T-helper 2 cell treated with Interferon-gamma antibody and Interleukin-4, amounts not matched to agents 100 ng/mL and 5 ng/mL, for 36 hours (primary cell): ENCODE measurements at regions not wholly inside any gene's neighbourhood (a gene's known extent, or its start where the extent isn't known, plus 50 kb on each side); places are given as distances from the start of the nearest gene placed in this dataset.

Experiments
- intact Hi-C: fragments of 100-400 bp; cut with micrococcal nuclease; formaldehyde crosslinking; loops from one replicate; pipeline ENCODE4 v1.15.1; 2023

DNA sequence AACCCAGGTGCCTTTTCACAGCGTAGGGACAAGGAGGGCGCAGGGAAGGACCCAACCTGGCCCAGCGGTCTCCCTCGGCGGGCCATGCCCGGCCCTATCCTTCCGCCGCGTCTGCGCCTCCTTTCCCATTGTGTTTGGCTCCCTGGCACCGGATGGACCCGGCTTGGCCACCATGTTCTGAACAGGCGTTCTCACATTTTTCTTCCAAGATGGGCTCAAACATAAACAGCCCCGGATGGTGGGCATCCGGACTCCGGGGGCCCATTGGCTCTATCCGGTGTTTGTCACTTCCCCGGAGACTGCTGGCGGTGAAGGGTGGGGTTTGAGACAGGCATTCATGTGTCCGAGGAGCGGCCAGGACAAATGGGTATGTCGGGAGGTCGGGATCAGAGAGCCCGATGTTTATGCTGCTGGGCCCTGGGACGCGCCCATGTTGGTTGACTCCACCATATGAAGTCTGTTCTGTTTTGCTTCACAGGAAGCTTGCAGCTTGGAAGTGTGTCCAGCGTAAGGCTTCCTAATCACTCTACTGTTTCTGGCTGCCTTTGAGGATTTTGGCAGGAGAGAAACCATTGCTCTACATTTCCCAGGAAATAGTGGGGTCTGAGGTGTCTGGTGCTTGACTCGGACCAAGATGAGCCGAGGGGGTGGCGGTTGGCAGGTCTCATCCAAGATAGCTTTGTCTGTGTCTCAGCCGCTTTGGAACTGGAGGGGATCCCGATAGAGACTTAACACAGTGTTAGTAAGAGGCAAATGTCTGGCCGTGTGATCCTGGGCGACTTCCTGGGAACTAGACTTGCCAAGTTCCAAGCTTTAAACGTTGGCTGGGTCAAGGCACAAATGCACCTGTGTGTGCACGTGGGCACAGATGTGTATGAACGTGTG is 188.3 kb downstream of the IRF8 start:
- intact Hi-C loops, result no loop called here

GRCh38 chr16:86087896-86088230 is 188.9 kb downstream of the IRF8 start:
- intact Hi-C loops, result no loop called here

DNA sequence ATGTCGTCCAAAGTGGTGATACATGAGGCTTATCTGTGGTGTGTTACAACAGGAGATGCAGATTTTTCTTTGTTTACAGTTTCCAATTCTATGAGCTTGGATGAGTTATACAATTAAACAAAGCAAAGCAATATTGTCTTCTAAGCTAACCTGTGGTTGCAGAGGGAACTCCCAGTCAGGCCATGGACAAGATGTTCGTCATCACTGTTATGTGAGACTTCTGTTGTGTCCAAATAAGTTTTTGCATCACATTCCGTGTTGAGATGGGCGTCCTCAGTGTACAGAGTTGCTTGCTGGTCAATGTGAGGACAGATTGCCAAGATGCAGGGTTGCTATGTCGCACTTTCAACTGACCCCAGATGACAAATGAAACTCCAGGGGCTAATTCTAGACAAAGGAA is 189.3 kb downstream of the IRF8 start:
- intact Hi-C loops, result no loop called here

- intact Hi-C loops, result no loop called here
Observed at GRCh38 chr16:86088816-86089215, 189.9 kb downstream of the IRF8 start.

- intact Hi-C loops, result no loop called here
Observed at GRCh38 chr16:86089334-86089900, 190.5 kb downstream of the IRF8 start.

GRCh38 chr16:86089991-86090390 is 191.0 kb downstream of the IRF8 start:
- intact Hi-C loops, result no loop called here

GRCh38 chr16:86090461-86091170 is 191.7 kb downstream of the IRF8 start:
- intact Hi-C loops, result no loop called here

- intact Hi-C loops, result no loop called here
Observed at GRCh38 chr16:86091976-86092375, 193.0 kb downstream of the IRF8 start.

DNA sequence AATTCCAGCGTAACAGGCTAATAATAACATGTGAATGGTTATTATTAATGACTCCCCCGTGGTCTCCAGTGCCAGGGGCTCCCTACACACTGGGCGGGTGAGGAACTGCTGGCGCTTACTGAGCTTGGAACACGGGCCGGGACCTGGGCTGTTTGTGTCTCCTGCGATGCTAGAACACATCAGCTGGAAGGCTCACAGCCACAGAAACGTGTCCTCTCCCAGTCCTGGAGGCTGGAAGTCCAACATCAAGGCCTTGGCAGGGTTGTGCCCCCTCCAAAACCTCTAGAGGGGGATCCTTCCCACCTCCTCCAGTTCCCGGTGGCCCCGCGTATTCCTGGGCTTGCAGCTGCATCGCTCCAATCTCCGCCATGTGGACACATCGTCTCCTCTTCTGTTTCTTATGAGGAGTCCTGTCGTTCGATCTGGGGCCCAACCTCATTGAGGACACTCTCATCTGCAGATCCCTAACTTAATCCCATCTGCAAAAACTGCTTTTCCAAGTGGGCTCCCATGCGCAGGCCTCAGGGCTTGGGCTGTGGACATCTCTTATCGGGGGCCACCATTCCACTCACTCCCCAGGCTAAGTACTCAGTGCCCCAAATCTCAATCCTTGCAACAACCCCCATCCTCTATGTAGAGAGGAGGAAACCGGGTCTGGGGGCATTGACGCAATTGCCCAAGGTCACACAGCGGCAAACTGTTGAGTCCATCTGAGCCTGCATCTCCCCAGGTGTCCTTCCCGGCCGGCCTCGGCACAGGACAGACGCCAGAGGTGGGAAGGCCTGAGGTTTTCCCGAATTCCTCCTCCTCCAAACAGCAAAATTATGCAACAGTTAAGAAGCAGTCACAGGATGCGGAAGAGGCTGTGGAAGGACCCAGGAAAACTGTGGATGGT is 193.9 kb downstream of the IRF8 start:
- intact Hi-C loops, result no loop called here

DNA sequence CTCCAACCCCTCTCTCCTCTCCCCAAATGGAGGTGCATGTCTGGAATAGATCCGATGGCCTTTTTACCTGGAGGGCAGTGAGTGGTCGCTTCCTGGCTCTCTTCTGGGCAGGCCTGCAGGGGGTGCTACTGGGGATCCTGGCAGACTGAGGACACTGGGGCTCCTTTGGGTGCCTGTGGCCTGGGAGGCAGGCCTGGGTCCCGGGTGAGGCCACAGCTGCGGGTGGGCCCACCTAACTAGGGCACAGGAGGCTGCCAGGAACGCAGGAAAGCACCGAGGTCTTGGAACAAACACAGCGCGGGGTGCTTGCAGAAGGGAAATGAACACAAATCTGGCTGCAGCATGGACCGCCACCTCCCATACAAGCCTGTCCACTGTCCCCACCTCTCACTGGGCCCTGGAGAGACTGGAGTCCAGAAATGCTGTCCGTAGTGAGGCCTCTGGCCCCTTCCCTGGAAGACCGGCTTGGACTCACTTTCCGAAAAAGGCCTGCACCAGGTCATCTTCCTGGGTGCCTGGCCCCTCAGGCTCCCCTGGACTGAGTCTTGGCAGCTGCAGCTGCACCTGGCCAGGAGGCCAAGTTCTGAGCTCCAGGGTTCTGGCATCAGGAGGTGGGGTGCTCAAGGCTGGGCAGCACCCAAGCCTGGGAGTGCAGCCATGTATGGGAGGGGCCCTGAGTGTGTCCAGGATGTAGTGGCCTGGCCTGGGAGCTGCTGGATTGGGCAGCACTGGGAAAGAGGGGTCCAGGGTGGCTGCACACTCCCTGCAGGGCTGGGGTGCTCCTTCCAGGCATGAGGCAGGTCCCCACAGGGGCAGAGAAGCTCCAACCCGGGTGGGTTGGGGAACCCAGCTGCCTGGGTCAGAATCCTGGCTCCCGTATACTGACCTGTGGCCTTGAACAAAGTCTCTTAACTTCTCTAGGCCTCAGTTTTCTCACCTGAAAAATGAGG is 195.1 kb downstream of the IRF8 start:
- intact Hi-C loops, result no loop called here

- intact Hi-C loops, result no loop called here
Observed at GRCh38 chr16:86095131-86095752, 196.3 kb downstream of the IRF8 start.

- intact Hi-C loops, result no loop called here
Observed at GRCh38 chr16:86095906-86096485, 197.0 kb downstream of the IRF8 start.

DNA sequence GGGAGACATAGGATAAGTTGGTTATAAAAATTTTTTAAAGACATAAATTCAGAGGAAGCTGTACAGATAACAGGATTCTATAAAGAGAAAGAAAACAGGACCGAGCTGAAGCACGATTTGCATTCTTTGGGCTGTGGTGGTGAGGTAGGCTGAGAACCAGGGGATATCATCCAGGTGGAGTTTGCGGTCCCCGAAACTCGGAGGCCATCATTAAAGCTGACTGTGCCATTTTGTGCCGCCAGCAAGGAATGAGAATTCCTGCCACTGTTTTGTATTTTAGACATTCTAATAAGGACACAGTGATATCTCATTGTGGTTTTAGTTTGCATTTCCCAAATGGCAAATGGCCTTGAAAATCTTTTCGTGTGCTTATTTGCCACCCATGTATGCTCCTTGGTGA is 197.9 kb downstream of the IRF8 start:
- intact Hi-C loops, result no loop called here

GRCh38 chr16:86099326-86099725 is 200.4 kb downstream of the IRF8 start:
- intact Hi-C loops, result no loop called here

DNA sequence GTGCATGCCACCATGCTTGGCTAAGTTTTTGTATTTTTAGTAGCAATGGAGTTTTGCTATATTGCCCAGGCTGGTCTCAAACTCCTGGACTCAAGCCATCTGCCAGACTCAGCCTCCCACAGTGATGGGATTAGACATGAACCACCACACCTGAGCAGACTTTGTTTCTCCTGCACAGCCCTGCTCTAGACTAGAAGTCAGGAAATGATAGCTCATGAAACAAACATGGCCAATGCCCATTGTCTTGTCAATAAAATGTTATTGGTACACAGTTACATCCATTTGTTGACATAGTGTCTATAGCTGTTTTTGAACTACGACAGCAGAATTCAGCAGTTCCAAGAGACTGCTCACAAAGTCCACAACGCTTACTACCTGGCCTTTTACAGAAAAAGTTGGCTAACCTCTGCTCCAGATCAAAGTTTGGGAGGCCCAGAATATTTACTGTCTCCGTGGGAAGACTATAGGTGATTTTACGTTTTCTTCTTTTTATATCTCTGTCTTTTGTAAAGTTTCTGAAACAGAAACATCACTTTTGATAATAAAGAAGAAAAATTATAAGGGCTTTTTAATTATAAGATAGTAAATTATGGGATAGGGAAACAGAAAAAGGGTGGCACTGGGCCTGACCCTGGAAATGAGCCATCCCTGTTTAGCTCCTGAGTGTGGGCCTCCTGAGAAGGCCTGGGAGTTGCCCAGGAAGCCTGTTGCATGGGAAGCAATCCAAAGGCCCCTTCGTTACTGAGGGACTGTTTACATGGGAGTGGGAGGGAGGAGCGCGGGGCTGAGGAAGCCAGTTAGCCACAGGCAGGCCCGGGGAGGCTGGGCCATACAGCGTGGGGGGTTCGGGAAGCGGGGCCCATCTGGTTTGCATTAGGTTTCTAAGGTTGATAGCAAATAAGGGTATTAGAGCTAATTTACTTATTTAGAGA is 201.5 kb downstream of the IRF8 start:
- intact Hi-C loops, result no loop called here

DNA sequence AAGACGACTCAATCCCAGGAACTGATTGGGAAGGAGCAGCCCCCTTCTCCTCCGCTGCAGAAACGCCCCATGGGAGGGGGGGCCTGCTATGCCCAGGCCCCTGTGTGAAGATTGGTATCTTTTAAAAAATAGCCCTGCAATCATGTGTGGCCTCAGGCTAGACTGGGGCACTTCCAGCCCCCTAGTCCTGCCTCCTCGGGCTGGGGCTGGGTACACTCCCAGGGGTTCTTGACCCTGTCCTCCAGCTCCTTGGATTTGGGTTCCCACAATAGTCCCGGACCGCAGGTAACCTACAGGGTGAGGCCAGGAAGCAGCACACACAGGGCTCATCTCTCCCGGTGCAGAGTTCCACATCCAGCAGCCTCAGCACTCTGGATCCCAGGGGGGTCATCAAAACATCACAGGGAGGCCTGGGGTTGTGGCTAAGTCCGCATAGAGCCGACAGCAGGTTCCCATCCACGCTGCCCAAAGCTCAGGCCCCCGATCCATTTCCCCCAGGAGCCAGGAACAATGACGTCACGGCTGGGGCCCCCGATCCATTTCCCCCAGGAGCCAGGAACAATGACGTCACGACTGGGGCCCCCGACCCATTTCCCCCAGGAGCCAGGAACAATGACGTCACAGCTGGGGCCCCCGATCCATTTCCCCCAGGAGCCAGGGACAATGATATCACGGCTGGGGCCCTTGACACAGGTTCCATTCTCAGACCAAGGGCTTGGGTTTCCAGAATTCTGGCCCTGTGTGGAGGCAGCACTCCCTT is 202.4 kb downstream of the IRF8 start:
- intact Hi-C loops, result no loop called here

GRCh38 chr16:86101897-86102157 is 202.9 kb downstream of the IRF8 start:
- intact Hi-C loops, result no loop called here

DNA sequence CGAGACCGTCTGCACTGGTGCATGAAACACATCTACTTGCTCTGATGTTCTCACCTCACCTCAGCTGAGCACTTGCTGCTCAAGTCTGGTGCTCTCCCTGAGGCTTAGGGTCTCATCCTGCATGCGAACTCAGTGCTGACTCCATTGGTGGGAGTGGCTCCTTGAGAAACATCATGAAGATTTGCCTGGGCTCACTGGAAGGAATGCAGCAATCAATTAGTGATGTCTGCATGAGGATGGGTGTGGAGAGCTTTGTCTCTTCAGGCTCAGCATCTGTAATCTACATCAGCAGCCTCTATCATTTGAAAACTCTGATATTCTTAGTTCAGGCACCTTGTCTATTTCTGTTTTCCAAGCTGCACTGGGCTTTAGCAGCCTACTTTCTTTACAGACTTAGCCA is 204.4 kb downstream of the IRF8 start:
- intact Hi-C loops, result no loop called here
